ENCODE measurements at regions not wholly inside any gene's neighbourhood (a gene's known extent, or its start where the extent isn't known, plus 50 kb on each side); places are given as distances from the start of the nearest gene placed in this dataset.

DNA sequence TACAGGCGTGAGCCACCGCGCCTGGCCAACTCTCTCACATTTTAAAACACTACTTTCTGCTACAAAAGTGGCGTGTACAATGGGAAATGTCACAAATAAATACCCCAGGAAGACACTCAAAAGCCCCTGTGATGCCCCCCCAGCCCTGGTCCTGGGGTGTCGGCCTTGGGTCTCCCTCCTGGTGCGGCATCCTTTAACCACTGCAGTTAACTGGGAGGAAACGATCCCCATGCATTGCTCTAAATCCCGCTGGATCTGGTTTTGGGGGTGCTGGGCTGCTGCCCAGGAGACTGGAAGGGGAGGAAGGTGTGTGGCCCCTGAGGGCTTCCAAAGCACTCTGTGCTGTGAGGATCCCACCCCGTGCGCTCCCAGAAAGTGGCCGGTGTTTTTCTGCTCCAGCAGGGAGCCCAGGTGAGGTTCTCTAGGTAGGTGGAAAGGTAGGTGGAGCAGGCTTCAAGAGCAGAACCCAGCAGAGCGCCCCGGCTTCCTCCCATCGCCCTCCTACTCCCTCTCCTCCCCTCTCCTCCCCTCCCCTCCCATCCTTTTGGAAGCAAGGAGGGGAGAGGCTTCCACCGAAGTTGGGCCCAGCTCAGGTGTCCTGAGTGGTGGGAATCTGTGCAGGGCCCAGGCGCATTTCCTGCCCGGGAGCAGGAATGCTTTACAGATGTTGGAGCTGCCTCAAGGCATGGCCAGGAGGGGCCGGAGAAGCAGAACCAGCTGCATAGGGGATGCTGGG lies 363.3 kb downstream of the SEC14L1 start:
- no peak for TF ChIP-seq POLR2A (IDR thresholded peaks at IDR 0.05)
- TF ChIP-seq, protein P1, sequence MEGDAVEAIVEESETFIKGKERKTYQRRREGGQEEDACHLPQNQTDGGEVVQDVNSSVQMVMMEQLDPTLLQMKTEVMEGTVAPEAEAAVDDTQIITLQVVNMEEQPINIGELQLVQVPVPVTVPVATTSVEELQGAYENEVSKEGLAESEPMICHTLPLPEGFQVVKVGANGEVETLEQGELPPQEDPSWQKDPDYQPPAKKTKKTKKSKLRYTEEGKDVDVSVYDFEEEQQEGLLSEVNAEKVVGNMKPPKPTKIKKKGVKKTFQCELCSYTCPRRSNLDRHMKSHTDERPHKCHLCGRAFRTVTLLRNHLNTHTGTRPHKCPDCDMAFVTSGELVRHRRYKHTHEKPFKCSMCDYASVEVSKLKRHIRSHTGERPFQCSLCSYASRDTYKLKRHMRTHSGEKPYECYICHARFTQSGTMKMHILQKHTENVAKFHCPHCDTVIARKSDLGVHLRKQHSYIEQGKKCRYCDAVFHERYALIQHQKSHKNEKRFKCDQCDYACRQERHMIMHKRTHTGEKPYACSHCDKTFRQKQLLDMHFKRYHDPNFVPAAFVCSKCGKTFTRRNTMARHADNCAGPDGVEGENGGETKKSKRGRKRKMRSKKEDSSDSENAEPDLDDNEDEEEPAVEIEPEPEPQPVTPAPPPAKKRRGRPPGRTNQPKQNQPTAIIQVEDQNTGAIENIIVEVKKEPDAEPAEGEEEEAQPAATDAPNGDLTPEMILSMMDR (IDR thresholded peaks at IDR 0.05): no peak
- H3K4me1 ChIP-seq: no peaks in the 10 kb centered on the region
- H3K36me3 ChIP-seq: no peaks in the 10 kb centered on the region
- no peaks in the 10 kb centered on the region for H3K27me3 ChIP-seq
- intact Hi-C loops (cut with DNase I; ENCODE audit: low total_unique reads): loop anchor here (10.0 kb wide), 1 partner anchor 359 kb away; the partner anchor contains the start of gene SEC14L1
- H3K4me3 ChIP-seq: no peak overlapping the region
- peak; percentile 9 to 10 for DNase-seq
- H3K27ac ChIP-seq: no peak overlapping the region
- H3K9me3 ChIP-seq: no peaks in the 10 kb centered on the region

DNA sequence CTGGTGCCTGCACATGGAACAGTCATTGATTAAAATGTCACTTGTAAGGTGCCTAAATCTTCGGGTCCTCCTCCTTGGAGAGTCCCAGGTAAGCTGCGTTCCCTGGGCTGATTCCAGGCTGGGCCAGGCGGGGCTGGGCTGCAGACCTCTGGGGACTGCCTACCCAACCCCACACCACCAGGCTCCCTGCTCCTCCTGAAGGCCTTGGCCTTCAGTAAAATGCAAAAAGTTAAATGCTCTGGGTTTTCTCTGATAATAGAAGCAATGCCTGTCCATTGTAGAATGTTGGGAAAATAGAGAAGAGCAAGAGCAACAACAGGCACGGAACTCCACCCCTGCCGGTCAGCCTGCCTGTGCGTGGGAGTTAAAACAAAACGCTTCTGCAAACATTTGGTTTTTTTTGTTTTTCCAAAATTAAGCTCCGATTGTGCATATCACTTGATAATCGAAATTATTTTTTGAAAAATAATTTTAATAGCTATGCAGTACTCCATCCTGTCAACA lies 363.9 kb downstream of the SEC14L1 start:
- TF ChIP-seq POLR2A (IDR thresholded peaks at IDR 0.05): no peak
- TF ChIP-seq, protein P1 (IDR thresholded peaks at IDR 0.05): no peak
- intact Hi-C loops (cut with DNase I; ENCODE audit: low total_unique reads): loop anchor here (10.0 kb wide), 1 partner anchor 360 kb away; the partner anchor contains the start of gene SEC14L1
- H3K27ac ChIP-seq: no peak overlapping the region
- H3K27me3 ChIP-seq: no peaks in the 10 kb centered on the region
- H3K4me3 ChIP-seq: no peak overlapping the region
- peak; percentile 6 to 18 for DNase-seq
- no peaks in the 10 kb centered on the region for H3K4me1 ChIP-seq
- no peaks in the 10 kb centered on the region for H3K9me3 ChIP-seq
- H3K36me3 ChIP-seq: no peaks in the 10 kb centered on the region

DNA sequence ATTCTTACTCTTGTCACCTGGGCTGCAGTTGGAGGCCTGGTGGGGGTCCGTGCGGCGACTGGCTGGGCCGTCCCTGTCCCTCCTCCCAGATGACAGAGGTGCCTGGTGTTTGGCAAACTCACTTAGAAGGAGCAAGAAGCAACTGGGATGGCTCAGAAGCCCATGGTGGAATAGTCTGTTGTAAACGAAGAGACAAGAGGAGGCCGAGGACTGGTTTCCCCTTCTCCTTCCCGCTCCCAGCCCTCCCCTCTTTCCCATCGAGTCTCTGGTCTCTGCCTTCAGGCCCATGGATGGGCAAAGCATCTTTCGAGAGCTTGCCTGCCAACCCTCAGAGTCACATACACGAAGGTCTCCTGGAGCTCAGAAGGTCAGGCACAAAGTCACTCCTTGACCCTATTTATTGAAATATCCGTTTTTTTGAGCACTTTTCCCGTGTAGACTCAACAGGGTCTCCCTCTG lies 364.4 kb downstream of the SEC14L1 start:
- intact Hi-C loops (cut with DNase I; ENCODE audit: low total_unique reads): loop anchor here (10.0 kb wide), 1 partner anchor 360 kb away; the partner anchor contains the start of gene SEC14L1

DNA sequence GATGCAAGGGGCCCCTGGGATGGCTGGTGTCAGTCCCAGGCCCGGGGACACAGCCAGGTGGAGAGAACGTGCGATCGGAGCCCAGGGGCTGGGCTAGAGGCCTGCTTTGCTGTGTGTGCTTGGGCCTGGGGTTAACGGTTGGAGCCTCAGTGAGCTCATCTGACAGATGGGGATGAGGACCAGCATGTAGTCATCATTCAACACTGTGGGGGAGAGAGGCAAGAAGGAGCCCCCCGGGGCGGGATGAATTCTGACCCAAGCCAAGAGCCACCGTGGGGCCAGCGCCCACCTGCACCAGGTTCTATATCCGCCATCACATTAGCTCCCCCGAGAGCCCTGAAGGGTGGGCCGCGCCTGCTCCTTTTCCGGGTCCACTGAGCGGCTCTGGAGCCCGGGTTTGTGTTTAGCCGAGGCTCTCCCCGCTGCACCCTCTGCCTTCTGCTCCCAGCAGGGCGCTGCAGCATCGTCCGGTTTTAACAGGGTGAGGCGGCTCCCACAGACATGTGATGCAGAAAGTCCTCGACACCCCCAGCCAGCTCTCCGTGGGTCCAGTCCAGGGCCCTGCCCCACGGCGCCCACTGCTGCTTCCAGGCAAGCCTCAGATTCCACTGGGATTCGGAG lies 365.7 kb downstream of the SEC14L1 start:
- intact Hi-C loops (cut with DNase I; ENCODE audit: low total_unique reads): loop anchor here (10.0 kb wide), 1 partner anchor 362 kb away; the partner anchor contains the start of gene SEC14L1
- TF ChIP-seq, protein P1 (IDR thresholded peaks at IDR 0.05): no peak
- TF ChIP-seq POLR2A (IDR thresholded peaks at IDR 0.05): no peak
- Histone ChIP-seq H3K36me3 (no peaks in the 10 kb centered on the region), H3K9me3 (no peaks in the 10 kb centered on the region), H3K4me3 (no peak overlapping the region), H3K27me3 (no peaks in the 10 kb centered on the region), H3K27ac (no peak overlapping the region), H3K4me1 (no peaks in the 10 kb centered on the region)
- peak; percentile 7 to 10 for DNase-seq

More for the DNA sequence above, 364.4 kb downstream of the SEC14L1 start:
- Histone ChIP-seq H3K4me3 (no peak overlapping the region), H3K27ac (no peak overlapping the region), H3K4me1 (no peaks in the 10 kb centered on the region), H3K36me3 (no peaks in the 10 kb centered on the region), H3K9me3 (no peaks in the 10 kb centered on the region), H3K27me3 (no peaks in the 10 kb centered on the region)
- TF ChIP-seq, protein P1 (IDR thresholded peaks at IDR 0.05): no peak
- no peak for TF ChIP-seq POLR2A (IDR thresholded peaks at IDR 0.05)
- peak; percentile 8 to 10 for DNase-seq
